HepG2 (cell line): ENCODE measurements at regions not wholly inside any gene's neighbourhood (a gene's known extent, or its start where the extent isn't known, plus 50 kb on each side); places are given as distances from the start of the nearest gene placed in this dataset.

ENCODE experiments used
- CBFB ChIP-seq: sonication (generic); formaldehyde crosslinking; IDR thresholded peaks from 2 replicates; pipeline ENCODE4 v1.4.0; 2020; ENCODE audit warnings: missing genetic modification reagents
- CEBPZ ChIP-seq: IDR thresholded peaks from 2 replicates; pipeline ENCODE4 v1.6.1; 2012; ENCODE audit warnings: low read length, improper control_type of control experiment
- GATAD1 ChIP-seq: IDR thresholded peaks from 2 replicates; pipeline ENCODE4 v1.6.1; 2016; ENCODE audit warnings: missing genetic modification reagents, missing compliant biosample characterization
- PITX1 ChIP-seq: sonication (generic); formaldehyde crosslinking; IDR thresholded peaks from 2 replicates; pipeline ENCODE4 v1.5.1; 2020; ENCODE audit warnings: mild to moderate bottlenecking, missing genetic modification reagents
- RXRB ChIP-seq: IDR thresholded peaks from 2 replicates; pipeline ENCODE4 v1.6.1; 2016; ENCODE audit warnings: borderline replicate concordance, missing genetic modification reagents, missing compliant biosample characterization
- SP140L ChIP-seq: sonication (generic); formaldehyde crosslinking; IDR thresholded peaks from 2 replicates; pipeline ENCODE4 v1.4.0; 2020; ENCODE audit warnings: missing genetic modification reagents, borderline replicate concordance
- SUZ12 ChIP-seq: fragments of 150-350 bp; IDR thresholded peaks from 2 replicates; pipeline ENCODE4 v1.6.1; 2014; ENCODE audit warnings: low read depth, low read length
- ZBTB40 ChIP-seq, 2 experiments: fragments of 450-650 bp in 1 of 2; sonication (generic) in 1 of 2; formaldehyde crosslinking in 1 of 2; IDR thresholded peaks; 2 replicates each; pipeline versions ENCODE4 v1.6.1 to v1.8.0; 2016 to 2022; ENCODE audit warnings: antibody characterized with exemption in 1 of 2, mild to moderate bottlenecking in 1 of 2, missing genetic modification reagents in 1 of 2
- ZNF235 ChIP-seq: sonication (generic); formaldehyde crosslinking; IDR thresholded peaks from 2 replicates; pipeline ENCODE4 v1.8.1; 2023; ENCODE audit warnings: mild to moderate bottlenecking, missing genetic modification reagents, borderline replicate concordance
- ZNF337 ChIP-seq: sonication (generic); formaldehyde crosslinking; IDR thresholded peaks from 2 replicates; pipeline ENCODE4 v1.5.1; 2020; ENCODE audit warnings: missing genetic modification reagents, low read depth, mild to moderate bottlenecking, borderline replicate concordance
- ZNF572 ChIP-seq: sonication (generic); formaldehyde crosslinking; IDR thresholded peaks from 2 replicates; pipeline ENCODE4 v1.5.1; 2020; ENCODE audit warnings: mild to moderate bottlenecking, missing genetic modification reagents
- TF ChIP-seq, protein P1 (sequence below): sonication (generic); formaldehyde crosslinking; IDR thresholded peaks from 2 replicates; pipeline ENCODE4 v1.4.0; 2020; ENCODE audit warnings: missing genetic modification reagents
- TF ChIP-seq, protein P2 (sequence below): sonication (generic); formaldehyde crosslinking; IDR thresholded peaks from 2 replicates; pipeline ENCODE4 v1.4.0; 2020; ENCODE audit warnings: missing genetic modification reagents

- TF ChIP-seq, protein P1, sequence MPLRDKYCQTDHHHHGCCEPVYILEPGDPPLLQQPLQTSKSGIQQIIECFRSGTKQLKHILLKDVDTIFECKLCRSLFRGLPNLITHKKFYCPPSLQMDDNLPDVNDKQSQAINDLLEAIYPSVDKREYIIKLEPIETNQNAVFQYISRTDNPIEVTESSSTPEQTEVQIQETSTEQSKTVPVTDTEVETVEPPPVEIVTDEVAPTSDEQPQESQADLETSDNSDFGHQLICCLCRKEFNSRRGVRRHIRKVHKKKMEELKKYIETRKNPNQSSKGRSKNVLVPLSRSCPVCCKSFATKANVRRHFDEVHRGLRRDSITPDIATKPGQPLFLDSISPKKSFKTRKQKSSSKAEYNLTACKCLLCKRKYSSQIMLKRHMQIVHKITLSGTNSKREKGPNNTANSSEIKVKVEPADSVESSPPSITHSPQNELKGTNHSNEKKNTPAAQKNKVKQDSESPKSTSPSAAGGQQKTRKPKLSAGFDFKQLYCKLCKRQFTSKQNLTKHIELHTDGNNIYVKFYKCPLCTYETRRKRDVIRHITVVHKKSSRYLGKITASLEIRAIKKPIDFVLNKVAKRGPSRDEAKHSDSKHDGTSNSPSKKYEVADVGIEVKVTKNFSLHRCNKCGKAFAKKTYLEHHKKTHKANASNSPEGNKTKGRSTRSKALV (CRISPR knock-in tag), result peak; percentile 63; the same call in 1 of the 2 replicates
- TF ChIP-seq ZNF572 (CRISPR knock-in tag), result no peak
- TF ChIP-seq GATAD1 (CRISPR knock-in tag), result 0 out of 2 replicates have a peak, but pooled peaks have one; percentile 16
- no peak for TF ChIP-seq CEBPZ
- TF ChIP-seq CBFB (CRISPR knock-in tag), result peak; percentile 64; the same call in 1 of the 2 replicates
- TF ChIP-seq SUZ12, result no peak
- TF ChIP-seq RXRB (CRISPR knock-in tag), result peak; percentile 29; the same call in 1 of the 2 replicates
- TF ChIP-seq, protein P2, sequence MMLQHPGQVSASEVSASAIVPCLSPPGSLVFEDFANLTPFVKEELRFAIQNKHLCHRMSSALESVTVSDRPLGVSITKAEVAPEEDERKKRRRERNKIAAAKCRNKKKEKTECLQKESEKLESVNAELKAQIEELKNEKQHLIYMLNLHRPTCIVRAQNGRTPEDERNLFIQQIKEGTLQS (CRISPR knock-in tag), result peak; percentile 11; the same call in 1 of the 2 replicates
- TF ChIP-seq ZNF337 (CRISPR knock-in tag), result peak; percentile 60; the same call in 1 of the 2 replicates
- 0 out of 2 replicates have a peak, but pooled peaks have one; percentile 21 for TF ChIP-seq ZNF235 (CRISPR knock-in tag)
- 0 out of 2 replicates have a peak, but pooled peaks have one; percentile 11 for TF ChIP-seq SP140L (CRISPR knock-in tag)
- TF ChIP-seq PITX1 (CRISPR knock-in tag), result peak; percentile 45; the same call in 1 of the 2 replicates
- no peak for TF ChIP-seq ZBTB40 (IDR thresholded peaks at IDR 0.05)
- peak; percentile 71; the same call in 1 of the 2 replicates for TF ChIP-seq ZBTB40 (CRISPR knock-in tag; IDR thresholded peaks at IDR 0.05)
Observed at GRCh38 chr20:50450881-50451752, 59.1 kb upstream of the PTPN1 start (continued).
